ENCODE measurements at regions not wholly inside any gene's neighbourhood (a gene's known extent, or its start where the extent isn't known, plus 50 kb on each side); places are given as distances from the start of the nearest gene placed in this dataset.

GRCh38 chr2:116132833-116133232 lies 1681.7 kb upstream of the DDX18 start:
- Histone ChIP-seq H3K27me3 (ENCODE audit: control insufficient read depth, insufficient read depth, low read length) (no peaks in the 10 kb centered on the region), H3K9me3 (ENCODE audit: control insufficient read depth in 2 of 2, low read length in 2 of 2) (peaks cover 0 to under 1% of the 10 kb centered on the region in 2 experiments), H3K27ac (ENCODE audit: insufficient read depth, low read length, poor library complexity, severe bottlenecking) (no peak overlapping the region), H3K36me3 (ENCODE audit: control insufficient read depth, insufficient read depth, low read length) (no peaks in the 10 kb centered on the region), H3K4me1 (ENCODE audit: control insufficient read depth, insufficient read depth, low read length, poor library complexity, severe bottlenecking) (no peaks in the 10 kb centered on the region), H3K4me3 (ENCODE audit: low read depth, low read length) (no peak overlapping the region)
- Mint-ChIP-seq H3K4me3 (no peak overlapping the region), H3K36me3 (no peaks in the 10 kb centered on the region), H3K4me1 (peaks cover 0 to 5% (median 0%) of the 10 kb centered on the region in 4 donors), H3K9me3 (peaks cover 0 to 20% (median 4%) of the 10 kb centered on the region in 7 donors), H3K27ac (no peak overlapping the region), H3K27me3 (no peaks in the 10 kb centered on the region)
- DNase-seq, result no peak
- ATAC-seq (ENCODE audit: low read depth in 2 of 2), result no peak

GRCh38 chr2:116133381-116133942 lies 1681.0 kb upstream of the DDX18 start:
- peaks cover 0 to 24% (median 7%) of the 10 kb centered on the region in 7 donors for H3K9me3 Mint-ChIP-seq
- H3K4me3 Mint-ChIP-seq, result no peak overlapping the region
- Histone ChIP-seq H3K27me3 (ENCODE audit: control insufficient read depth, insufficient read depth, low read length) (no peaks in the 10 kb centered on the region), H3K4me1 (ENCODE audit: control insufficient read depth, insufficient read depth, low read length, poor library complexity, severe bottlenecking) (no peaks in the 10 kb centered on the region), H3K4me3 (ENCODE audit: low read depth, low read length) (no peak overlapping the region), H3K9me3 (ENCODE audit: control insufficient read depth in 2 of 2, low read length in 2 of 2) (peaks cover 0 to 5% of the 10 kb centered on the region in 2 experiments), H3K27ac (ENCODE audit: insufficient read depth, low read length, poor library complexity, severe bottlenecking) (no peak overlapping the region), H3K36me3 (ENCODE audit: control insufficient read depth, insufficient read depth, low read length) (no peaks in the 10 kb centered on the region)
- no peak for DNase-seq
- H3K4me1 Mint-ChIP-seq, result peaks cover 0 to 5% (median 0%) of the 10 kb centered on the region in 4 donors
- no peaks in the 10 kb centered on the region for H3K27me3 Mint-ChIP-seq
- ATAC-seq (ENCODE audit: low read depth in 2 of 2), result no peak
- no peaks in the 10 kb centered on the region for H3K36me3 Mint-ChIP-seq
- peak overlapping the region in 1 of 3 donors; percentile 39 for H3K27ac Mint-ChIP-seq

GRCh38 chr2:116141891-116142474 lies 1672.5 kb upstream of the DDX18 start:
- ATAC-seq (ENCODE audit: low read depth in 2 of 2), result no peak
- DNase-seq, result no peak
- H3K27ac Mint-ChIP-seq, result no peak overlapping the region
- H3K36me3 Mint-ChIP-seq, result no peaks in the 10 kb centered on the region
- H3K4me1 ChIP-seq (ENCODE audit: control insufficient read depth, insufficient read depth, low read length, poor library complexity, severe bottlenecking), result no peaks in the 10 kb centered on the region
- no peak overlapping the region for H3K4me3 ChIP-seq (ENCODE audit: low read depth, low read length)
- H3K27me3 ChIP-seq (ENCODE audit: control insufficient read depth, insufficient read depth, low read length), result no peaks in the 10 kb centered on the region
- H3K4me3 Mint-ChIP-seq, result no peak overlapping the region
- H3K9me3 Mint-ChIP-seq, result peaks cover 0 to 19% (median 8%) of the 10 kb centered on the region in 7 donors
- H3K4me1 Mint-ChIP-seq, result no peaks in the 10 kb centered on the region
- H3K9me3 ChIP-seq (ENCODE audit: control insufficient read depth in 2 of 2, low read length in 2 of 2), result peaks cover 0 to 5% of the 10 kb centered on the region in 2 experiments
- no peak overlapping the region for H3K27ac ChIP-seq (ENCODE audit: insufficient read depth, low read length, poor library complexity, severe bottlenecking)
- H3K27me3 Mint-ChIP-seq, result no peaks in the 10 kb centered on the region
- no peaks in the 10 kb centered on the region for H3K36me3 ChIP-seq (ENCODE audit: control insufficient read depth, insufficient read depth, low read length)

- ATAC-seq (ENCODE audit: low read depth in 2 of 2), result no peak
- H3K27me3 ChIP-seq (ENCODE audit: control insufficient read depth, insufficient read depth, low read length), result no peaks in the 10 kb centered on the region
- no peak for DNase-seq
- Mint-ChIP-seq H3K4me1 (no peaks in the 10 kb centered on the region), H3K27me3 (no peaks in the 10 kb centered on the region), H3K9me3 (peaks cover 0 to 19% (median 8%) of the 10 kb centered on the region in 7 donors), H3K27ac (no peak overlapping the region), H3K36me3 (no peaks in the 10 kb centered on the region), H3K4me3 (no peak overlapping the region)
- H3K4me3 ChIP-seq (ENCODE audit: low read depth, low read length), result no peak overlapping the region
- no peaks in the 10 kb centered on the region for H3K36me3 ChIP-seq (ENCODE audit: control insufficient read depth, insufficient read depth, low read length)
- no peak overlapping the region for H3K27ac ChIP-seq (ENCODE audit: insufficient read depth, low read length, poor library complexity, severe bottlenecking)
- peaks cover 0 to 5% of the 10 kb centered on the region in 2 experiments for H3K9me3 ChIP-seq (ENCODE audit: control insufficient read depth in 2 of 2, low read length in 2 of 2)
- H3K4me1 ChIP-seq (ENCODE audit: control insufficient read depth, insufficient read depth, low read length, poor library complexity, severe bottlenecking), result no peaks in the 10 kb centered on the region
Observed at GRCh38 chr2:116142644-116143227, 1671.8 kb upstream of the DDX18 start.

- no peak overlapping the region for H3K27ac Mint-ChIP-seq
- H3K4me3 ChIP-seq (ENCODE audit: low read depth, low read length), result no peak overlapping the region
- no peak overlapping the region for H3K4me3 Mint-ChIP-seq
- ATAC-seq (ENCODE audit: low read depth in 2 of 2), result no peak
- peaks cover 3% of the 10 kb centered on the region in 2 experiments for H3K9me3 ChIP-seq (ENCODE audit: control insufficient read depth in 2 of 2, low read length in 2 of 2)
- H3K36me3 Mint-ChIP-seq, result no peaks in the 10 kb centered on the region
- peaks cover 0 to 19% (median 6%) of the 10 kb centered on the region in 7 donors for H3K9me3 Mint-ChIP-seq
- H3K27me3 Mint-ChIP-seq, result no peaks in the 10 kb centered on the region
- no peak for DNase-seq
- no peaks in the 10 kb centered on the region for H3K27me3 ChIP-seq (ENCODE audit: control insufficient read depth, insufficient read depth, low read length)
- no peaks in the 10 kb centered on the region for H3K4me1 Mint-ChIP-seq
- H3K4me1 ChIP-seq (ENCODE audit: control insufficient read depth, insufficient read depth, low read length, poor library complexity, severe bottlenecking), result no peaks in the 10 kb centered on the region
- no peak overlapping the region for H3K27ac ChIP-seq (ENCODE audit: insufficient read depth, low read length, poor library complexity, severe bottlenecking)
- H3K36me3 ChIP-seq (ENCODE audit: control insufficient read depth, insufficient read depth, low read length), result no peaks in the 10 kb centered on the region
Observed at GRCh38 chr2:116145031-116145430, 1669.5 kb upstream of the DDX18 start.

- Histone ChIP-seq H3K4me1 (ENCODE audit: control insufficient read depth, insufficient read depth, low read length, poor library complexity, severe bottlenecking) (no peaks in the 10 kb centered on the region), H3K27ac (ENCODE audit: insufficient read depth, low read length, poor library complexity, severe bottlenecking) (no peak overlapping the region), H3K4me3 (ENCODE audit: low read depth, low read length) (no peak overlapping the region), H3K36me3 (ENCODE audit: control insufficient read depth, insufficient read depth, low read length) (no peaks in the 10 kb centered on the region), H3K27me3 (ENCODE audit: control insufficient read depth, insufficient read depth, low read length) (no peaks in the 10 kb centered on the region), H3K9me3 (ENCODE audit: control insufficient read depth in 2 of 2, low read length in 2 of 2) (peaks cover 3% of the 10 kb centered on the region in 2 experiments)
- Mint-ChIP-seq H3K27me3 (no peaks in the 10 kb centered on the region), H3K9me3 (peaks cover 0 to 16% (median 3%) of the 10 kb centered on the region in 7 donors), H3K27ac (no peak overlapping the region), H3K36me3 (no peaks in the 10 kb centered on the region), H3K4me3 (no peak overlapping the region), H3K4me1 (no peaks in the 10 kb centered on the region)
- ATAC-seq (ENCODE audit: low read depth in 2 of 2), result no peak
- DNase-seq, result no peak
Observed at GRCh38 chr2:116148361-116148760, 1666.1 kb upstream of the DDX18 start.

- Histone ChIP-seq H3K4me1 (ENCODE audit: control insufficient read depth, insufficient read depth, low read length, poor library complexity, severe bottlenecking) (no peaks in the 10 kb centered on the region), H3K27ac (ENCODE audit: insufficient read depth, low read length, poor library complexity, severe bottlenecking) (no peak overlapping the region), H3K36me3 (ENCODE audit: control insufficient read depth, insufficient read depth, low read length) (no peaks in the 10 kb centered on the region), H3K4me3 (ENCODE audit: low read depth, low read length) (no peak overlapping the region), H3K27me3 (ENCODE audit: control insufficient read depth, insufficient read depth, low read length) (no peaks in the 10 kb centered on the region), H3K9me3 (ENCODE audit: control insufficient read depth in 2 of 2, low read length in 2 of 2) (peaks cover 4 to 19% of the 10 kb centered on the region in 2 experiments)
- no peak for ATAC-seq (ENCODE audit: low read depth in 2 of 2)
- Mint-ChIP-seq H3K4me1 (peaks cover 0 to 5% (median 0%) of the 10 kb centered on the region in 4 donors), H3K27ac (peak overlapping the region in 1 of 3 donors; percentile 28), H3K27me3 (no peaks in the 10 kb centered on the region), H3K9me3 (peaks cover 3 to 36% (median 11%) of the 10 kb centered on the region in 7 donors), H3K36me3 (no peaks in the 10 kb centered on the region), H3K4me3 (no peak overlapping the region)
- DNase-seq, result no peak
Observed at GRCh38 chr2:116153729-116154128, 1660.8 kb upstream of the DDX18 start.
